GM21528 (cell line): ENCODE measurements at regions not wholly inside any gene's neighbourhood (a gene's known extent, or its start where the extent isn't known, plus 50 kb on each side); places are given as distances from the start of the nearest gene placed in this dataset.
"Not testable (repeated sequence)": the region's sequence is repeated elsewhere in the genome, so short reads cannot be mapped to it uniquely, and the experiment has no call there.

Experiments used
- ATAC-seq: cut with Tn5 transposase; IDR thresholded peaks from one replicate; pipeline ENCODE4 v1.9.1; 2021; ENCODE audit warnings: mild to moderate bottlenecking, moderate library complexity; ENCODE audit not compliant: unreplicated experiment, low FRiP score

- no peak for ATAC-seq
Observed at GRCh38 chr3:99324636-99325203, 313.7 kb upstream of the COL8A1 start.

- ATAC-seq = no peak
Observed at GRCh38 chr3:99323940-99324339, 314.5 kb upstream of the COL8A1 start.

- ATAC-seq = no peak
Observed at GRCh38 chr3:99322551-99322950, 315.8 kb upstream of the COL8A1 start.

GRCh38 chr3:99321261-99321660 lies 317.1 kb upstream of the COL8A1 start:
- ATAC-seq = no peak

- ATAC-seq = no peak
Observed at GRCh38 chr3:99319961-99320360, 318.4 kb upstream of the COL8A1 start.

- ATAC-seq = no peak
Observed at GRCh38 chr3:99319450-99319849, 318.9 kb upstream of the COL8A1 start.

GRCh38 chr3:99317201-99317600 lies 321.2 kb upstream of the COL8A1 start:
- ATAC-seq = no peak

GRCh38 chr3:99315896-99316295 lies 322.5 kb upstream of the COL8A1 start:
- no peak for ATAC-seq

GRCh38 chr3:99313485-99313884 lies 324.9 kb upstream of the COL8A1 start:
- ATAC-seq = no peak

GRCh38 chr3:99298661-99299060 lies 339.7 kb upstream of the COL8A1 start:
- no peak for ATAC-seq

- ATAC-seq = no peak
Observed at GRCh38 chr3:99295836-99296235, 342.6 kb upstream of the COL8A1 start.

GRCh38 chr3:99294092-99294491 lies 344.3 kb upstream of the COL8A1 start:
- ATAC-seq = not testable (repeated sequence)

GRCh38 chr3:99287876-99288275 lies 350.5 kb upstream of the COL8A1 start:
- ATAC-seq = no peak

- no peak for ATAC-seq
Observed at GRCh38 chr3:99286266-99286845, 352.0 kb upstream of the COL8A1 start.

- no peak for ATAC-seq
Observed at GRCh38 chr3:99269606-99270351, 368.3 kb upstream of the DCBLD2 start.

GRCh38 chr3:99256788-99257187 lies 355.3 kb upstream of the DCBLD2 start:
- ATAC-seq = no peak

GRCh38 chr3:99253963-99254355 lies 352.5 kb upstream of the DCBLD2 start:
- no peak for ATAC-seq

GRCh38 chr3:99250821-99251355 lies 349.4 kb upstream of the DCBLD2 start:
- no peak for ATAC-seq

- no peak for ATAC-seq
Observed at GRCh38 chr3:99250272-99250671, 348.8 kb upstream of the DCBLD2 start.

GRCh38 chr3:99249627-99250026 lies 348.1 kb upstream of the DCBLD2 start:
- ATAC-seq = no peak

- ATAC-seq = no peak
Observed at GRCh38 chr3:99248913-99249312, 347.4 kb upstream of the DCBLD2 start.

GRCh38 chr3:99248130-99248529 lies 346.6 kb upstream of the DCBLD2 start:
- no peak for ATAC-seq
